AG09319 (cell line): ENCODE measurements at regions not wholly inside any gene's neighbourhood (a gene's known extent, or its start where the extent isn't known, plus 50 kb on each side); places are given as distances from the start of the nearest gene placed in this dataset.

Source experiments
- DNase-seq: peaks from one replicate; pipeline ENCODE4 v3.0.0-alpha.2; 2010; ENCODE audit warnings: low read depth; ENCODE audit errors: extremely low read depth
- CTCF ChIP-seq: IDR thresholded peaks from 2 replicates; pipeline ENCODE4 v1.5.1; 2011; ENCODE audit warnings: low read depth, mild to moderate bottlenecking, inconsistent platforms, low read length, moderate library complexity

- no peak for DNase-seq
- TF ChIP-seq CTCF, result no peak
Measured at GRCh38 chr6:127058936-127059335, 59.5 kb upstream of the RSPO3 start.
